Anterior cingulate cortex (tissue), 58 donors: ENCODE measurements at regions not wholly inside any gene's neighbourhood (a gene's known extent, or its start where the extent isn't known, plus 50 kb on each side); places are given as distances from the start of the nearest gene placed in this dataset.
"Not testable (repeated sequence)": the region's sequence is repeated elsewhere in the genome, so short reads cannot be mapped to it uniquely, and the experiment has no call there.

Source experiments
- DNase-seq, 58 donors: peaks; one replicate each; lab custom pipeline; 2025; lab: John Stamatoyannopoulos, UW

DNA sequence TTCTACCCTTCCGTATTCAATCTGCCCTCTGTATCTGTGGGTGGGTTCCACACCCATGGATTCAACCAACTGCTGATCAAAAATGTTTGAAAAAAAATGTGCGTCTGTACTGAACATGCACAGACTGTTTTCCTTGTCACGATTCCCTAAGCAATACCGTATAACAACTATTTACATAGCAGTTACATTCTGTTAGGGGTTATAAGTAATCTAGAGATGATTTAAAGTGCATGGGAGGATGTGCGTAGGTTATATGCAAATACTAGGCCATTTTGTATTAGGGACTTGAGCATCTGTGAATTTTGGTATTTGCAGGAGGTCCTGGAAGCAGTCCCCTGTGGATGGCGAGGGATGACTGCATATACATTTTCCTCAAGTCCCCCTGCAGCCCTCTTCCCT, 486.9 kb downstream of the PREX1 start:
- no peak for DNase-seq

DNA sequence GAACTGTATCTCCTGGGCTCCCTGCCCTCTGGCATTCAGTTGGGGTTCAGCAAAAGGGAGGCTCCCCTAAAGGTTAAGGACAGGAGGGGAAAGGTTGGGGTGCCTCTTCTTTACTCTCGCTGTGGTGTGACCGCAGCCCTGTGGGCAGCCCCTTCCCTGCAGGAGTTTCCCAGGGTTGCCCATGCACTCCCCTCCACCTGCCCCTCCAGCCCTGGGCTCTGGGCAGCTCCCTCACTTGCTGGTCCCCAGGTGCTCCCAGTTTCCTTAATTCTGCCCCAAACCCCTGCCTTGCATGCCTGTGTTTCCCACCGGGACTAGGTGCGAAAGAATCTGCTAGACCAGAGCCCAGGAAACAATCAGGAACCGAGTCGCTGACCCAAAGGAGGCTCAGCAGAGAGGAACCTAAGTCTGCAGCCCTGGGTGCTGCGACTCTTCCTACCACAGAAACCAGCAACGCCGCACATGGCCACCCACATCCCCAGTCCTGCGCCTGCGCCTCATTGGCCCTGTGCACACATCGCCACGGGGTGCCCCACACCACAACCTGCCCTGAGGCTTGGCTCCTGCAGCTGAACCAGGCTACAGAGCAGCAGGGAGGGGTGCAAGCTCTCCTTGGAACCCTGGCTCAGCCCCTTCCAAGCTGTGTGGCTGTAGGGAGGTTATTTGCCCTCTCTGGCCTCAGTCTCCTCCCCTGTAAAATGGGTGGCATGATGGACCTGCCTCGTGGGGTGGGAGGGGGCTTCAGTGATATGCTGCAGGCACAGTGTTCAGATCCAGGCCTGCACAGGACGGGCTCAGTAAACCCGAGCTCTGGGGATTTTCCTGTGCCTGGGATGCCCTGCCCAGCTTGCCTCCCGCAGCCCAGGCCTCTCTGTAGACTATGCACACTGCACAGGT, 487.6 kb downstream of the PREX1 start:
- DNase-seq, result no peak

DNA sequence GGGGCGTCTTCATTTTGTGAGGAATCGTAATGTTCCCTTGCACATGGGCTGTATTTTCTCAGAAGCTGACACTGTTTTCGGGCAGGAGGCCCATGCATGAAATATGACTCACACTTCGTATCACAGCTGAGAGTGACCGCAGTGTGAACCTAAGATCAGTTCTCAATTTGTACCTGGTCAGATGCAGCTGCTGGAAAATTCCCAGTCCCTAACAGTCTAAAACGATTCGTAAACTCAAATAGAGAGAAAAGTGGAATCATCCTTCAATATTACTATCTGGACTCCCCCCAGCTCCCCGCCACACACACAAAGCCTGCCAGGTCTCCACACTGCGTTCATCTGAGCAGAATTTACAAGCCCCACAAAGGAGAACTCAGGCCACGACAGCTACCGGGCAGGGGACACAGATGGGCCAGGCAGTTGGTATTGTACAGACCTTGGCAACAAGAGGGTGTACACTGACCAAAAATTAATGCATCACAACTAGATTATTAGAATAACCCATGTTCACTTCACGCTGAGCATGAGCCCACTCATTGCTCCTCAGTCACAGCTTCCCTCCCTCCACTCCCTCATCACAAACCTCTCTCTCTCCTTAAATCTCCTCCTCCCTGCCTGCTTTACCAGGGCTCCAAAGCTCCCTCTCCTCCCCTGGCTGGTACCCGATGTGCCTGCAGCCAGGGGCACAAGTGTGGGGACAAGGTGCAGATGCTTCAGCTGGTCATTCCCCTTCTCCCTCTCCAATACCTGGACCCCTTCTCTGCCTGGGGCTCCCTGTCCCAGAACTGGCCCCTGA, 488.4 kb downstream of the PREX1 start:
- DNase-seq, result no peak

DNA sequence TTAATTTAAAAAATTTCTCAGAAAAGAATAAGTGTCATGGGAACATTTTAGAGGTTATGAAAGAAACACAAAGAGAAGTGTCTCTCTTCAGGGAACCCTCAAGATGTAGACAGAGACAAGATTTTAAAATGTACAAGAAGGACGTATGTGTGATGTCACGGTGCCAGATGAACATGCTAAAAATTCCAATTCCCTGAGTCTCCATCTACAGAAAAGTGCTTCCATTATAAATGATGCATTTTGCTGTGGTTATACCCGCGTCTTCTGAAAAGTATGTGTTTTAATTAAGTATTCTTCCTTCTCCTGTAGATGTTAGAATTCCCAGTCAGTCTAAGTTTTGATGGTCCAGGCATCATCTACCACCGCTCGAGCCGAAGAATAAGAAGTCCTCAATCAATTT, 489.1 kb downstream of the PREX1 start:
- no peak for DNase-seq

DNA sequence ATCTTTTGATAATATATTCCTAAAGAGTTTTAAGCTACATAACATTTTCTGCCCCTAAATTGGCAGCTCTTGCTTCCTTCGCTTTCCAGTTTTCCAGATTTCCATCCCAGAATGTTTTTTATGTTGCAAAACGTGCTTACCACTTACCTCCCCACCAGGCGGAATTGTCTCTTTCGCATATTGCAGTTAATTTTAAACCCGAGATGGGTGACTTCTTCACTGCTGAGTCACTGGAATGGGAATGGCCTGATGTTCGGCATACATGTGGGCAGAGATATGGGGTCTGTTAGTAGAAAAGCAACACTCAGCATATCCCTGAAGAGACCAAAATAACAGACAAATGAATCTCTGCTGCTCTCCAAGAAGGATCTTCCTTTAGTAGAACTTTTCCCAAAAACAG, 491.2 kb downstream of the PREX1 start:
- no peak for DNase-seq

DNA sequence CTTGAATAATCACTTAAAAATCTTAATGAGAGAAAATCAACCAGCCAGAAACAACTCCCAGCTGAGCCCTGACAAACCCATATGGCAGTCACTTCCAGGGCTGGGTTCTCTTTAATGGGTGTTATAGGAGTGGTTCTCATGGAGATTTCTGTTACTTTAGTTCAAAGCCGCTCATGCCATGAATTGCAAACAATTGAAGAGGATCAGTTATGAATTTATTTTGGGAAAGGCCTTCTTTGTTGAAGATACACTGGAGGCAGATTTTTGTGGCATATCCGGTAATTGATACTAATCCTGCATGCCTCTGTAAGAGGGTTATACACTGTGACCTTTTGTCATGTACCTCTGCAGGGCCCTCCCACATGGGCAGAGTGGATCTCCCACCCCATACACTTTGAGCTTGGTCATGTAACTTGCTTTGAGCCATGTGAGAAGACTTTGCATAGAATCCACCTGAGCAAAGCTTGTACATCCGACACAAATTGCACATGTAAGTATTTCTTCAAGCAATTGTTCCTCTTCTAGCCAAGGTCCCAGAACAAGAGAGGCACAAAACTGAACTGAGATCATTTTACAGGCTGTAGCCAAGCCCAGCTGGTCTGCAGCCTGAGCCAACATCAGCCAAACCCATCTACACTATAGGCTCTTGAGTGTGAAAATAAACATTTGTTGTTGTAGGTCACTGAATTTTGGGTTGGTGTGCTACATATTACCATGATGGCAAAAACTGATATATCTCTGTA, 492.3 kb downstream of the PREX1 start:
- peak in 7 of 58 donors; percentile 4 to 26 (median 8) for DNase-seq

DNA sequence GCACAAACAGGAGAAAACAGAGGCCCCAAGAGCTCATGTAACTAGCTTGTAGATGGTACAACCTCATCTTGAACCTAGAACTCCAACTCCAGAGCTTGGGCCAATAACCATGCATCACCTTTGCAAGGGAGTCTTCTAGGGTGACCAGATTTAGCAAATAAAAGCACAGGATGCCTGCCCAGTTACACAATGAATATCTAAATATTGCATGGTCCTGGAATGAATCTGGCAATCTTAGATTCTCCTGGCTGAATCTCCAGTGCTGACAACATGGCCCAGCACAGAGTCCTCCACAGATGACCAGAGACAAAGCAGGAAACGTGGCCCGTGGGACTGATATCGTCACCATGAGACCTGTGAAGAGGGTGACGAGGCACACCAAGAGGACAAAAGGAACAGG, 494.1 kb downstream of the PREX1 start:
- DNase-seq, result no peak

DNA sequence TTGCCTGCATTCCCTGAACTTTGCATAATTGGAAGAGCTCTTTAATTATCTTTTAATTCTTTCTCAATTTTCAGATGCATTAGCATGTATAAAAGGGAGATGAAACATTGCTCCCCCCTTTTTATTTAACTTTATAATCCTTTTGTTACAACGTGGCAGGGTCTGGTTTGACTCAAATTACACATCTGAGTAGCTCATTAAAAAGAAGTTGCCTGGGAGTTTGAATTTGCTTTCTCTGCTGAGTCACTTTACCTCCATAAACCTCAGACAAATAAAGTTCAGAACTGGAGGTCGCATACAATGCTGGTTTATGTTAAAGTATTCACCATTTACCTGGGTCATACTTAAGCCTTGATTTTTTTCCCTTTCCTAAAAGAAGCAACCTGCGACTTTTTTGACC, 495.2 kb downstream of the PREX1 start:
- no peak for DNase-seq

DNA sequence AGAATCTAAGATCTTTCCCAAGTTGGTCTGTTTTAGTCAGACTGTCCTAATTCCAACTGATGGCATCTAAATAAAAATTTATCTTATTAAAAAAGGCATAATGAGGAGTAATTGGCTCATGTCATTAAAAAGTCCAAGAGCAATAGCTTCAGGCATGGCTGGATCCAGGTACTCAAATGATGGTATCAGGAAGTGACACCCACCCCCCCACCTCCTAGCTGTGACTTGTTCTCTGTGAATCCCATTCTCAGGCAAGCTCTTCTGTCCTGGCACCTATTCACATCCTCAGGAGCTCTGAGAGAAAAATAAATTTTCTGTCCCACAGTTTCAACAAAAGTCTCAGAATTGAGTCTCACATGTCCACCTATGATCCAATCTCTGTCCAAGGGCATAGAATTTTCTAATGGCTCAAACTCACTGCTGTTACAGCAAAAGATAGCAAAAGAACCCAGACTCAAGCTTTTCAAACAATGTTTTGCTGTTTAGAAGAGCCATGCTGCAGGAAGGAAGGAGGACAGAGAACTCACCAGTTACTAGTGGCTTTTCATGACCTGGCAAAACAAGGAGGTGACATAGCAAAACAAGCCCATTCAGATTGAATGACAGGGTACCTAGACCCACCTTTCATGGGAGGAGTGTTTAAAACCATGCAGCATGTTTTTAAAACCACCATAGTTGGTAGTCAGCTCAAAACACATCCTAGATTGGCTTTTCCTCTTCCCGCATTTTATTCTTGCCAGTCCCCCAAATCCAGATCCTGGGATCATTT, 496.1 kb downstream of the PREX1 start:
- no peak for DNase-seq

DNA sequence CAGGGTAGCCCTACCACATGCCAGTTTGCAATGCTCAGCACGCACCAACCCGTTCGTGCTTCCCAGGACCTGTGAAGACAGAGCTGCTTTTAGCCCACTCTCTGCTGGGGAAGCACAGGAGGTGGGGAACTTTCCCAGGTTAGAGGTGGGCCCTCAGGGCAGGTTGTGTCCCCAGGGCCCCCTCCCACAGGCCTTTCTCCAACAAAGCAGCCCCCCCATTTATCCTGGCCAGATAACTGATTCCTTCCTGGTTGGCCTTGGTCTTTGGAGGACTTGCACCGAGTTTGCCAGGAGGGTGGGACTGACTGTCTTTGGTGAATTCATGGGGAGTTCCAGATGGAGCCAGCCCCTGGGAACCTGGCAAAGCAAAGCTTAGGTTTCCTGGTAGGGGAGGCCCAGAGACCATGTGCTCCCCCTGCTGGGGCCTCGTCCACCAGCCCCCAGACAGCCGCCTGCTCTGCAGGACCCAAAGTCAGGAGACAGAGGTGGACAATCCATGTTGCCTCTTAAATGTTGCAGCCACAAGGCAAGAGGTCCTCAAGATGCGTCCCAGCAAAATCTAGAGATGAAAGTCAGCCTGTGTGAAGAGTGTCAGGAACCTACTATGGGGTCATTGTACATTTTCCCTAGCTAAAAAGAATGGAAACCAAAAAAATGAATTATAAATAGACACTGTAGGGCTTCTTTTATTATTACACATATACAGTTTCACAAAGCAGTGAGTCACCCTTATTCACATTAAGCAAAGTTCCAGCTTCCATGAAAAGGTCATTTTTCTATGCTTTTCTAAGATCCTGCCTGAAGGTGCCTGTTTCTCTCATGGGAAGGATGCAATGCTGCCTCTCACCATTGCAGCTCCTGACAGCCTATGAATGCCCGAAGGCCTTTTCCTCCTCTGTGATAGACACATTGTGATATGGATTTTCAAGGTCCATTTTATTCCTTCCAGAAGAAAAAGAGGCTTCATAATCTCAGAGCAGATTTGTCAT, 497.8 kb downstream of the PREX1 start:
- DNase-seq, result no peak

DNA sequence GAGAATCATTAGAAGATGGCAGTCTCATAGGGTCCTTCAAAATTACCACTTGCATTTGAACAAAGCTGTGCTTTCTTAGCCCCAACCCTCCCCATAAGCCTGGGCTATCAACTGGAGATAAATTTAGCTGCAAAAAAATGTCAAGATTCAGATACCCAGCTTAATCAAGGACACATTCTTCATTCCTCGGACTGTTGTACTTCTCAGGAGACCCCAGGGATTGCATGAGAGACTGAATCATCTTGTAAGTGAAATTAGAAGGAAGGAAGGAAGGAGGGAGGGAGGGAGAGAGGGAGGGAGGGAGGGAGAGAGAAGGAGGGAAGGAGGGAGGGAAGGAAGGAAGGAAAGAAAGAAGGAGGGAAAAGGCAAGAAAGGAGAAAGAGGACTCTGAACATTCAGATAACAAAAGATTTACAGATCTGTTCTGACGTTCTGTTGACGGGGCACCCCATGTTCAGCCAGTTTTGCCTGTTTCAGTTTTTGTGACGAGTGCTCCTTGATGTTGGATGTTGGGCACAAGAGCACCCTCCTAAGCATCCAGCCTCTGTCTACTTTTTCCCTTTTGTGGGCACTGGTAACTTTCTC, 498.7 kb downstream of the PREX1 start:
- no peak for DNase-seq

DNA sequence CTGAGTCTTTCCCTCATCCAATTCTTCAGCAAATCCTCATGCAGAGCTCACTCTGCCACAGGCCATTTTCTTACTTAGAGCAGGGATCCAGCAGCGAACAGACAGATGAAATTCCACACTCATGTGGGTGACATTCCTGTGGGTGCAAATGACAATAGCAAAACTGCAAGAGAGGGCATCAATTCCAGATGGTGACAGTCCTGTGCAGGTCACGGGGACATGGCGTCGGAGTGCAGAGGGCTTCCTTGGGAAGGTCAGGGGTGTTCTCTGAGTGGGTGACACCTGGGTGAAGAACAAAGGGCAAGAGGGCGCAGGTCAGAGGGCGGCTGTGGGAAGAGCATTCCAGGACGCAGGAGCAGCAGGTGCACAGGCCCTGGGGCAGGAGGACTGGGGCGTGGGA, 500.0 kb downstream of the PREX1 start:
- DNase-seq, result not testable (repeated sequence)

DNA sequence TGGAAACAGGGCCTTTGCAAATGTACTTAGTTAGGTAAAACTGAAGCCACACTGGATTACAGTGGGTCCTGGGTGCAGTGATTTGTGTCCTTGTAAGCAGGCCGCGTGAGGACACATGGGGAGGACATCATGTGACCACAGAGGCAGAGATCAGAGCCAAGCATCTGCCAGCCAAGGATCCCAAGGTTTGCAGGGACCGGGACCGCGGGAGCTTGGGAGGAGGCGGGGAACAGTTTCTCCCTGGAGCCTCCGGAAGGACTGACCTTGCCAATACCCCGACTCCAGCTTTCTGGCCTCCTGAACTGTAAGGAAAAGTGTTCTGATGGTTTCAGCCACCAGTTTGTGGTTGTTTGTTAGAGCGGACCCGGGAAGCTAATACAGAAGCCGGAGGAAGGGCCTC, 500.9 kb downstream of the PREX1 start:
- DNase-seq, result peak in 1 of 58 donors; percentile 13

DNA sequence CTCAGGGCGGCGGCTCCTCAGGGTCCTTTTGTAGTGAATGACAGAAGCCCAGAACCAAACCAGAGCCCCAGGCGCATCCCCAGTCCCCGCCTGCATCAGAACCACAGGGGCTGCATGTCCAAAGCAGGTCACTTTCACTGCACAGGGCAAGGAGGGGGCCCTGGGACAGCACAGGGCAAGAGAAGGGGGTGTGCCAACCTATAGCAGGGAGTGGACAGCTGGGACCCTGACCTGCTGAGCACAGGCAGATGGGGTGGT, 501.4 kb downstream of the PREX1 start:
- no peak for DNase-seq

DNA sequence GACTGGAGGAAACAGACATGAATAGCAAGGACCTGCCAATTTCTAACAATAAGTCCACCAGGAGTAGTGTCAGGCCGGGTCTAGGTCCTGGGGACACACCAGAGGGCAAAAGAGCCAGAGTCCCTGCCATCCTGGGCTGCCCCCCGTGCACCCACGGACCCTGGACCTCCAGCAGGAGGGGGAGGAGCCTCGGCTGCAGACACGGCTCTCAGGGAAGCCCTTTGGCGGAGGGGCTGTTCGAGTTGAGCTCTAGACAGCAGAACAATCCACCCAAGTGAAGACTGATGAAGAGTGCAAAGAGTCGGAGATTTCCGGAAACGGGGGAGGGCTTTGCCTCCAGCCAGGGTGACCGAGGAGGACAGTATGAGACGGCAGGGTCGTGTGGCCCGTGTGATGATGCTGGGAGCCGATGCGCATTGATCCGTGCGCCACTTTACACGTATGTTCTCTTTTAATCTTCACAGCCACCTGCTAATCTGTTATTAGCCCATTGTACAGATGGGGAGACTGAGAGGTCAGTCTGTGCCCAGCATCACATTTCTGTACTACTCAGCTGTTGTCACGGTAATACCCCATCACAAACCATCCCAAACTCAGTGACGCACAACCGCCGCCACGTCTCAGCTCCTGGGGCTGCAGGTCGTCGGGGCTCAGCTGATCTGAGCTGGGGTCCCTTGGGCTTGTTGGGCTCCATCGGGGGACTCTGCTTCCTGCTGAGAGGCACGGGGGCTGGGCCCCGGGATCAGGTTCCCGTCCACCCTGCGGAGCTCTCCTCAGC, 502.0 kb downstream of the PREX1 start:
- no peak for DNase-seq

DNA sequence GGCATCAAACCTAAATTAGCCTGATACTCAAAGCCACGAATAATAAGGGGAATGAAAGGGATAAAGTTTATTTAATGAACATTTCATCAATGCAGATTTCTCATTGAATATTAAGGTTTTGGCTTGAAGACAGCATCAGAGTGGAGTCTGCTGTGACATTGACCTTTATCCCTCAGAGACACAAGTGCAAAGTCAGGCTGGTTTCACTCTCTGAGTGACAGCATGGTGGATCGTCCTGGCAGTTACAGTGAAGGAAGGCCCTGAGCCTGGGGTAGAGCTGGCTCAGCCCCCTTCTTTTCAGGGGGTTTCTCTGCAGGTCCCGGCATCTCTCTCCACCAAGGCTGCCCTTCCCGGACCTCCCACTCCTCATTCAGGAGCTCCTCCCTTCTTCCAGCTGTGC, 503.1 kb downstream of the PREX1 start:
- no peak for DNase-seq

DNA sequence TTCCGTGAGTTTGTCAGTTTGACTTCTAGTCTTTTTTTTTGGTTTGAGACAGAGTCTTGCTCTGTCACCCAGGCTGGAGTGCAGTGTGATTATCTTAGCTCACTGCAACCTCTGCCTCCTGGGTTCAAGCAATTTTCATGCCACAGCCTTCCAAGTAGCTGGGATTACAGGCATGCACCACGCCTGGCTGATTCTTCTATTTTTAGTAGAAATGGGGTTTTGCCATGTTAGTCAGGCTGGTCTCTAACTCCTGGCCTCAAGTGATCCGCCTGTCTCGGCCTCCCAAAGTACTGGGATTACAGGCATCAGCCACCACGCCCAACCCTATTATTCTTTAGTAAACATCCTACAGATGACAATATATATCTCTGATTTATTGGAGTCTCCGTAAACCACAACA, 506.5 kb downstream of the PREX1 start:
- DNase-seq, result no peak

DNA sequence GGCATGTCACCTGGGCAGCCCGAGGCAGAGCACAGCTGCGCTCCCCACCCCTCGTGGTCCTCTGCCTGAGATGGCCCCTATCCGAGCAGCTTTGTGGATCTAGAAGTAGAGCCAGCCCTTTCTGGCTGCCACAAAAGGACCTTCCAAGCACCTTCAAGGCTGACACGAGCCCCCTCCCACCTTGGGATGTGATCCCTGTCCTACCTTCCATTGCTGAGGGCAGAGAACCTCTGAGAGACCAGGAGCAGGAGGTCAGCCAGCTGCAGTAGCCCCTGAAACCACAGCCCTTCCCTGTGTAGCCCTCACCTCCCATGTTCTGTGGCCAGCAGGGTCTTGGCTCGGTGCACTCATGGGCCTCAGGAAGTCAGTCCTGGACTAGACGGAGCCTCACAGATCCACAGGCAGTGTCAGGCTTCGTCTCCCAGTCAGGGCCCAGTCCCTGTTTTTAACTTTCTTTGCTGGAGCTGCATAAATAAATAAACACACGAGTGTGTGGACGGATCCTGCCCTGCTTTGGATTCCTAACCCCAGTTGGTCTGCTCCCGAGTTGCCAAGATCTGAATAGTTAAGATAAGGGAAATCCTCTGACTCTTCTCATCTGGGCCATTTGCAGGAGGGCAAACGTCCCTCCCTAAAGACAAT, 507.7 kb downstream of the PREX1 start:
- DNase-seq, result no peak
